Neural cell (in vitro differentiated cells): ENCODE measurements at regions not wholly inside any gene's neighbourhood (a gene's known extent, or its start where the extent isn't known, plus 50 kb on each side); places are given as distances from the start of the nearest gene placed in this dataset.

Experiments used
- CTCF ChIP-seq: fragments of 450-650 bp; IDR thresholded peaks from 2 replicates; pipeline ENCODE4 v1.5.1; 2014; ENCODE audit warnings: antibody characterized with exemption, mild to moderate bottlenecking, moderate library complexity; ENCODE audit not compliant: poor library complexity, severe bottlenecking
- EP300 ChIP-seq: fragments of 450-650 bp; conservative IDR thresholded peaks from 2 replicates; pipeline ENCODE4 v1.6.1; 2014; ENCODE audit warnings: antibody characterized with exemption, mild to moderate bottlenecking, moderate library complexity; ENCODE audit not compliant: poor library complexity, severe bottlenecking
- EZH2 ChIP-seq: fragments of 200-600, 300-800 bp; shearing (Covaris generic), sonication (generic); IDR thresholded peaks from 2 replicates; pipeline ENCODE4 v1.6.1; 2014; ENCODE audit warnings: antibody characterized with exemption, low read length, borderline replicate concordance, mild to moderate bottlenecking; ENCODE audit not compliant: insufficient read depth, poor library complexity, severe bottlenecking
- MXI1 ChIP-seq: fragments of 450-650 bp; conservative IDR thresholded peaks from 2 replicates; pipeline ENCODE4 v1.6.1; 2014; ENCODE audit warnings: antibody characterized with exemption, mild to moderate bottlenecking; ENCODE audit not compliant: poor library complexity, severe bottlenecking
- RAD21 ChIP-seq: fragments of 450-650 bp; conservative IDR thresholded peaks from 2 replicates; pipeline ENCODE4 v1.6.1; 2014; ENCODE audit warnings: antibody characterized with exemption, mild to moderate bottlenecking, moderate library complexity

- no peak for TF ChIP-seq CTCF
- TF ChIP-seq MXI1: no peak
- no peak for TF ChIP-seq EP300
- no peak for TF ChIP-seq EZH2
- TF ChIP-seq RAD21: no peak
Observed at GRCh38 chr12:30457621-30458289, 237.9 kb downstream of the IPO8 start.
